Smooth muscle cell (in vitro differentiated cells): ENCODE measurements at regions not wholly inside any gene's neighbourhood (a gene's known extent, or its start where the extent isn't known, plus 50 kb on each side); places are given as distances from the start of the nearest gene placed in this dataset.

Experiments used
- DNase-seq: peaks from one replicate; lab custom pipeline; 2025; ENCODE audit not compliant: unreplicated experiment; lab: John Stamatoyannopoulos, UW
- H2AFZ ChIP-seq: fragments of 200-600 bp; sonication (generic); 2 replicates; pipeline ENCODE4 v1.6.0; 2016; ENCODE audit warnings: antibody characterized with exemption, low read depth, mild to moderate bottlenecking
- H3F3A ChIP-seq: fragments of 200-600 bp; sonication (generic); 2 replicates; pipeline ENCODE4 v1.6.0; 2017; ENCODE audit warnings: antibody characterized with exemption, low read depth
- H3K27ac ChIP-seq: fragments of 200-600 bp; sonication (generic); 2 replicates; pipeline ENCODE4 v1.5.1; 2016; ENCODE audit warnings: low read depth, mild to moderate bottlenecking
- H3K27me3 ChIP-seq: fragments of 200-600 bp; sonication (generic); 2 replicates; pipeline ENCODE4 v1.6.1; 2016; ENCODE audit warnings: low read depth, mild to moderate bottlenecking
- H3K36me3 ChIP-seq: fragments of 200-600 bp; sonication (generic); 2 replicates; pipeline ENCODE4 v1.5.1; 2016; ENCODE audit warnings: low read depth
- H3K4me1 ChIP-seq: fragments of 200-600 bp; sonication (generic); 2 replicates; pipeline ENCODE4 v1.5.1; 2016; ENCODE audit warnings: low read depth
- H3K4me2 ChIP-seq: fragments of 200-600 bp; sonication (generic); 2 replicates; pipeline ENCODE4 v1.6.0; 2016; ENCODE audit warnings: mild to moderate bottlenecking
- H3K4me3 ChIP-seq: fragments of 200-600 bp; sonication (generic); 2 replicates; pipeline ENCODE4 v1.5.1; 2016; ENCODE audit warnings: mild to moderate bottlenecking
- H3K79me2 ChIP-seq: fragments of 200-600 bp; sonication (generic); 2 replicates; pipeline ENCODE4 v1.6.0; 2016; ENCODE audit warnings: low read depth, mild to moderate bottlenecking
- H3K9ac ChIP-seq: fragments of 200-600 bp; sonication (generic); 2 replicates; pipeline ENCODE4 v1.6.0; 2016; ENCODE audit warnings: low read depth
- H3K9me3 ChIP-seq: fragments of 200-600 bp; sonication (generic); replicated peaks from 2 replicates; pipeline ENCODE4 v1.5.1; 2016; ENCODE audit warnings: low read depth
- H4K20me1 ChIP-seq: fragments of 200-600 bp; sonication (generic); 2 replicates; pipeline ENCODE4 v1.6.0; 2016; ENCODE audit warnings: low read depth
- WGBS: methylation state at CpG from one replicate; pipeline ENCODE4 v1.1.7; 2016; ENCODE audit warnings: low lambda C conversion rate; 5-methylcytosine and 5-hydroxymethylcytosine counted together
- TF ChIP-seq, protein P1 (sequence below): fragments of 200-600 bp; sonication (generic); IDR thresholded peaks from 2 replicates; pipeline ENCODE4 v1.5.1; 2017; ENCODE audit warnings: borderline replicate concordance, mild to moderate bottlenecking, antibody characterized with exemption; ENCODE audit not compliant: insufficient read depth, poor library complexity, severe bottlenecking

GRCh38 chr16:86219655-86220445, 290.5 kb upstream of the FOXF1 start:
- TF ChIP-seq, protein P1, sequence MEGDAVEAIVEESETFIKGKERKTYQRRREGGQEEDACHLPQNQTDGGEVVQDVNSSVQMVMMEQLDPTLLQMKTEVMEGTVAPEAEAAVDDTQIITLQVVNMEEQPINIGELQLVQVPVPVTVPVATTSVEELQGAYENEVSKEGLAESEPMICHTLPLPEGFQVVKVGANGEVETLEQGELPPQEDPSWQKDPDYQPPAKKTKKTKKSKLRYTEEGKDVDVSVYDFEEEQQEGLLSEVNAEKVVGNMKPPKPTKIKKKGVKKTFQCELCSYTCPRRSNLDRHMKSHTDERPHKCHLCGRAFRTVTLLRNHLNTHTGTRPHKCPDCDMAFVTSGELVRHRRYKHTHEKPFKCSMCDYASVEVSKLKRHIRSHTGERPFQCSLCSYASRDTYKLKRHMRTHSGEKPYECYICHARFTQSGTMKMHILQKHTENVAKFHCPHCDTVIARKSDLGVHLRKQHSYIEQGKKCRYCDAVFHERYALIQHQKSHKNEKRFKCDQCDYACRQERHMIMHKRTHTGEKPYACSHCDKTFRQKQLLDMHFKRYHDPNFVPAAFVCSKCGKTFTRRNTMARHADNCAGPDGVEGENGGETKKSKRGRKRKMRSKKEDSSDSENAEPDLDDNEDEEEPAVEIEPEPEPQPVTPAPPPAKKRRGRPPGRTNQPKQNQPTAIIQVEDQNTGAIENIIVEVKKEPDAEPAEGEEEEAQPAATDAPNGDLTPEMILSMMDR = no peak
- Histone ChIP-seq H3K4me3 (no peak overlapping the region), H3K4me2 (peak overlapping the region; percentile 81), H3K9ac (peak overlapping the region; percentile 89), H3K79me2 (no peaks in the 10 kb centered on the region), H3F3A (peaks cover 37% of the 10 kb centered on the region), H3K27me3 (no peaks in the 10 kb centered on the region), H3K36me3 (no peaks in the 10 kb centered on the region), H4K20me1 (no peaks in the 10 kb centered on the region), H3K4me1 (peaks cover 11% of the 10 kb centered on the region), H2AFZ (no peak overlapping the region), H3K27ac (peak overlapping the region; percentile 98), H3K9me3 (no peaks in the 10 kb centered on the region)
- 24% methylated on average over 22 of the region's 22 CpGs for WGBS
- DNase-seq = no peak

DNA sequence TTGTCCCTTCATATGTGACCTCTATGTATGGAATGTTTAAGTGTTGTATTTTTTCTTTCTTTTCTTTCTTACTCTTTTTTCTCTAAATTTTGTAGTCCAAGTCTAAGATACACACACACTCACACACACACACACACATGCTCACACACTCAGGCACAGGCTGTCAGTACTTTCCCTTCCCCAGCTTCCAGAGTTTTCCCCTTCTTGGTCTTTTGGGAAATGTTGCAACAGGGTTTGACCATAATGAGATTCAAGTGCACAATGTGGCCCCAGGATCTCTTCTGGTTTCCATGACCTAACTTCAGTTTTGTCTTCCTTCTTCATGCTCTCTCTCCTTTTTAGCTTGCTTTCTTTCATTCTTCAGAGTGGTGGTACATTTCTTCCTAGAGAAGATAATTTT, 289.8 kb upstream of the FOXF1 start:
- Histone ChIP-seq H3K36me3 (no peaks in the 10 kb centered on the region), H3K79me2 (no peaks in the 10 kb centered on the region), H3K4me1 (peaks cover 11% of the 10 kb centered on the region), H3F3A (peaks cover 31% of the 10 kb centered on the region), H4K20me1 (no peaks in the 10 kb centered on the region), H3K9me3 (no peaks in the 10 kb centered on the region), H3K27ac (peak overlapping the region; percentile 98), H3K27me3 (no peaks in the 10 kb centered on the region), H3K9ac (peak overlapping the region; percentile 89), H2AFZ (no peak overlapping the region), H3K4me2 (peak overlapping the region; percentile 81), H3K4me3 (no peak overlapping the region)
- TF ChIP-seq, protein P1 = no peak
- DNase-seq = no peak

DNA sequence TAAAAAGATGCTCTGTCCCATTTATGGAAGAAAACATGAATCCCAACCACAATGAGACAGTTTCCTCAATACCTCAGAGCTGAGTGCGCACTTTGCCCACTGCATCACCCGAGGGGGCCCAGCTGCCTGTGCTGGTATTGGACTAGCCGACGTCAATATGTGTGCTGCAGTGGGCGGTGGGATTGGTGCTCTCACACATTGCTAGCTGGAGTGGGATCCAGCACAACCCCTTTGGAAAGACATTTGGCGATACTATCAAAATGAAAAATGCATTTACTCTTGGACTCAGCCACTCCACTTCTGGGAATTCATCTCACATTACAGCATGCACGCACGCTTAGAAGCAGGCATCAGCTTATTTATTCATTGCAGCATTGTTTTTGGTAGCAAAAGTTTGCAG, 289.2 kb upstream of the FOXF1 start:
- 29% methylated on average over 8 of the region's 8 CpGs for WGBS
- Histone ChIP-seq H4K20me1 (no peaks in the 10 kb centered on the region), H3K9me3 (no peaks in the 10 kb centered on the region), H3K27me3 (no peaks in the 10 kb centered on the region), H3K4me1 (peaks cover 11% of the 10 kb centered on the region), H3K4me2 (peak overlapping the region; percentile 81), H3K9ac (peak overlapping the region; percentile 89), H3K79me2 (no peaks in the 10 kb centered on the region), H3K36me3 (no peaks in the 10 kb centered on the region), H3F3A (peaks cover 30% of the 10 kb centered on the region), H3K27ac (peak overlapping the region; percentile 98), H3K4me3 (no peak overlapping the region), H2AFZ (no peak overlapping the region)
- no peak for DNase-seq
- TF ChIP-seq, protein P1 = no peak

DNA sequence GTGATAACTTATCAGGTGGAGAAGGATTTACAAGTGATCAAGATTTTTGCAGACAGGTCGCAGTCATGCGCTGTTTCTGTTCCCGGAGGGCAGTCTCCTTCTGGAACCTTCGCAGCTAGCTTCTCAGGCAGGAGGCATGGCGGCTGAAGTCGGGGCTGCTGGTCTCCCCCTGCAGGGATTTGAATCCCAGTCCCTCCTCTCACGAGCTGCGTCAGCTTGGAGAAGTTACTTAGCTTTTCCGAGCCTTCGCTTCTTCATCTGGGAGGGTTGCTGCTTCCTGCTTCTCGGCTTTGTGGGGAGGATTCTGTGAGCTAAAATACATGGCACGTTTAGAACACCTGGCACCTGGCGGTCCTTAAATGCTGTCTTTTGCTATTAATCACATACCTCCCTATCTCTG, 287.8 kb upstream of the FOXF1 start:
- Histone ChIP-seq H3K36me3 (no peaks in the 10 kb centered on the region), H4K20me1 (no peaks in the 10 kb centered on the region), H3K4me3 (peak overlapping the region; percentile 38), H3K4me2 (peak overlapping the region; percentile 81), H3K9me3 (no peaks in the 10 kb centered on the region), H3K27ac (peak overlapping the region; percentile 98), H3K79me2 (no peaks in the 10 kb centered on the region), H3K9ac (peak overlapping the region; percentile 84), H2AFZ (no peak overlapping the region), H3F3A (peaks cover 30% of the 10 kb centered on the region), H3K27me3 (no peaks in the 10 kb centered on the region), H3K4me1 (peaks cover 11% of the 10 kb centered on the region)
- TF ChIP-seq, protein P1 = no peak
- no peak for DNase-seq
- WGBS = 30% methylated on average over 13 of the region's 13 CpGs
